ENCODE measurements at regions not wholly inside any gene's neighbourhood (a gene's known extent, or its start where the extent isn't known, plus 50 kb on each side); places are given as distances from the start of the nearest gene placed in this dataset.

DNA sequence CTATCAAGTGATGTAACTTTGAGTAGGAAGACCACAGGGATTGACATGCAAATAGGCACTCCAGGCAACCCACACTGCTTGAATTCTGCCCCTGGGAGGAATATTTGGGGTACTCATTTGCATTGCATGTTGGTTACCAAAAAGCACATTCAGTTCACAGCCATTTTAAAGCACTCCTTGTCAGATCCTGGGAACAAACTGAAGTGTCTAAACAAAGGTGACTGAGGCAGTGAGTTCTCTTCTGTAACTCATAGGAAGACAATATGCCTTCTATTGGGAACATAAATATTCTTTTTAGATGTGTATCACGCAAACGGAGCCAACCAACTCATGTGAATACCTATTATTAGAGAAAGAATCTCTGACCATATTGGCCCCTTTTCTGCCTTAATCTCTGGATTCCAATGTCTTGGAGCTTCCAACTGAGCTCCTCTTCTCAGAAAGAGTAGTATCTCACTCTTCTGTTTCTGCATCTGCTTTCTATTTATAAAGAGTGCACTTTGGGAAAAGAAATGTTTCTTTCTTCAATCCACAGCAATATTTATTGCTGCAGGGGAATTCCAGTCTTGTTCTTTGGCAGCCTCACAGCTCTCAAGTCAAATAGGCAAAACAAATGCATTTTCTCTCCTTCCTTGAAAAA is 125.7 kb upstream of the NBEA start:
- dilution Hi-C loops (cut with HindIII; ENCODE audit: low sequenced_read_pairs, unreplicated experiment) (no loop called here), intact Hi-C loops (cut with micrococcal nuclease) (no loop called here), in situ Hi-C loops (cut with MboI; ENCODE audit: low sequenced_read_pairs) (no loop called here)
- H2BK5ac ChIP-seq (ENCODE audit: low read depth, low read length, poor library complexity, severe bottlenecking), result no peak overlapping the region
- H3K9ac ChIP-seq (ENCODE audit: low read depth, low read length), result no peak overlapping the region
- H2BK15ac ChIP-seq (ENCODE audit: low read depth, low read length), result no peak overlapping the region
- no peak overlapping the region for H4K91ac ChIP-seq (ENCODE audit: insufficient read depth, low read depth, low read length)
- no peaks in the 10 kb centered on the region for H3K9me1 ChIP-seq (ENCODE audit: insufficient read depth, low read length)
- no peaks in the 10 kb centered on the region for H3K4me1 ChIP-seq (ENCODE audit: control insufficient read depth, insufficient read depth, low read length)
- H3K4me3 ChIP-seq (ENCODE audit: insufficient read depth, low read depth, low read length), result no peak overlapping the region
- no peak overlapping the region for H2AK5ac ChIP-seq (ENCODE audit: low read depth, low read length)
- no CpG with 5 or more reads among the region's 2 CpGs for WGBS, 2 experiments (ENCODE audit: extremely low coverage in 2 of 2, insufficient read length in 1 of 2)
- TF ChIP-seq MXI1 (IDR thresholded peaks at IDR 0.05; ENCODE audit: borderline replicate concordance, low read depth, low read length) (no peak), RCOR1 (IDR thresholded peaks at IDR 0.05; ENCODE audit: insufficient replicate concordance, low read length) (no peak), NFE2L2 (IDR thresholded peaks at IDR 0.05; ENCODE audit: low read depth, low read length) (no peak), MAFK (IDR thresholded peaks at IDR 0.05; ENCODE audit: low read depth, low read length) (no peak), FOS (IDR thresholded peaks at IDR 0.05; ENCODE audit: low read depth, low read length) (no peak), CEBPB (IDR thresholded peaks at IDR 0.05; ENCODE audit: low read depth, low read length) (no peak), POLR2A (IDR thresholded peaks at IDR 0.05; ENCODE audit: low read depth, low read length) (no peak), MAZ (IDR thresholded peaks at IDR 0.05; ENCODE audit: borderline replicate concordance, low read depth, low read length) (no peak), RFX5 (IDR thresholded peaks at IDR 0.05; ENCODE audit: low read depth, low read length) (no peak), BHLHE40 (IDR thresholded peaks at IDR 0.05; ENCODE audit: low read depth, low read length) (no peak), CTCF (conservative IDR thresholded peaks at IDR 0.05; ENCODE audit: low read depth, low read length) (no peak), SMC3 (IDR thresholded peaks at IDR 0.05; ENCODE audit: low read depth, low read length) (no peak), RAD21 (IDR thresholded peaks at IDR 0.05; ENCODE audit: low read length) (no peak), CHD1 (IDR thresholded peaks at IDR 0.05; ENCODE audit: low read depth, low read length) (no peak)
- TF ChIP-seq, protein P1, sequence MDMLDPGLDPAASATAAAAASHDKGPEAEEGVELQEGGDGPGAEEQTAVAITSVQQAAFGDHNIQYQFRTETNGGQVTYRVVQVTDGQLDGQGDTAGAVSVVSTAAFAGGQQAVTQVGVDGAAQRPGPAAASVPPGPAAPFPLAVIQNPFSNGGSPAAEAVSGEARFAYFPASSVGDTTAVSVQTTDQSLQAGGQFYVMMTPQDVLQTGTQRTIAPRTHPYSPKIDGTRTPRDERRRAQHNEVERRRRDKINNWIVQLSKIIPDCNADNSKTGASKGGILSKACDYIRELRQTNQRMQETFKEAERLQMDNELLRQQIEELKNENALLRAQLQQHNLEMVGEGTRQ (IDR thresholded peaks at IDR 0.05; ENCODE audit: low read depth, low read length), result no peak
- TF ChIP-seq, protein P2, sequence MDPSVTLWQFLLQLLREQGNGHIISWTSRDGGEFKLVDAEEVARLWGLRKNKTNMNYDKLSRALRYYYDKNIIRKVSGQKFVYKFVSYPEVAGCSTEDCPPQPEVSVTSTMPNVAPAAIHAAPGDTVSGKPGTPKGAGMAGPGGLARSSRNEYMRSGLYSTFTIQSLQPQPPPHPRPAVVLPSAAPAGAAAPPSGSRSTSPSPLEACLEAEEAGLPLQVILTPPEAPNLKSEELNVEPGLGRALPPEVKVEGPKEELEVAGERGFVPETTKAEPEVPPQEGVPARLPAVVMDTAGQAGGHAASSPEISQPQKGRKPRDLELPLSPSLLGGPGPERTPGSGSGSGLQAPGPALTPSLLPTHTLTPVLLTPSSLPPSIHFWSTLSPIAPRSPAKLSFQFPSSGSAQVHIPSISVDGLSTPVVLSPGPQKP (IDR thresholded peaks at IDR 0.05; ENCODE audit: borderline replicate concordance, low read depth, low read length), result no peak
- H3K56ac ChIP-seq (ENCODE audit: extremely low read depth, insufficient read depth, low read length), result no peak overlapping the region
- no peak overlapping the region for H3K23ac ChIP-seq (ENCODE audit: low read depth, low read length)
- BruUV-seq (replicated peaks), result no TSS peak
- POLR2A ChIA-PET (ENCODE audit: unreplicated experiment), result no interaction called here
- DNase-seq (no peak), ATAC-seq (ENCODE audit: low read depth) (no peak)
- H4K8ac ChIP-seq (ENCODE audit: low read depth in 2 of 2, low read length in 2 of 2), result no peak overlapping the region
- no peaks in the 10 kb centered on the region; the same call in 1 of the 2 replicates for H3K9me3 ChIP-seq (ENCODE audit: control insufficient read depth, insufficient read depth, low read length)
- no peak overlapping the region for H3K14ac ChIP-seq (replicated peaks; ENCODE audit: low read depth, low read length)
- no peak overlapping the region for H2BK120ac ChIP-seq (ENCODE audit: low read depth, low read length)
- H3K27me3 ChIP-seq (ENCODE audit: control insufficient read depth, insufficient read depth, low read length), result no peaks in the 10 kb centered on the region
- no peak overlapping the region for H3K27ac ChIP-seq (ENCODE audit: insufficient read depth, low read length)
- no peak overlapping the region for H3K4ac ChIP-seq (ENCODE audit: low read depth, low read length)
- H2AK9ac ChIP-seq (replicated peaks; ENCODE audit: low read depth, low read length, poor library complexity), result no peak overlapping the region
- no peak overlapping the region for H4K5ac ChIP-seq (ENCODE audit: low read depth, low read length)
- CTCF ChIA-PET, result no interaction called here
- no peak overlapping the region for H2BK20ac ChIP-seq (ENCODE audit: low read depth, low read length)
- H3K18ac ChIP-seq (ENCODE audit: low read depth, low read length), result no peak overlapping the region
- H2AFZ ChIP-seq (replicated peaks; ENCODE audit: low read length, poor library complexity), result no peak overlapping the region
- no peaks in the 10 kb centered on the region for H3K36me3 ChIP-seq (ENCODE audit: control insufficient read depth, insufficient read depth, low read length)
- no peak overlapping the region for H3K4me2 ChIP-seq (ENCODE audit: low read depth, low read length)
- no peaks in the 10 kb centered on the region for H3K79me1 ChIP-seq (ENCODE audit: low read depth in 1 of 2, low read length in 2 of 2)
- no peaks in the 10 kb centered on the region for H4K20me1 ChIP-seq (ENCODE audit: insufficient read depth, low read length)

Data from IMR-90 (cell line).